HL-60 (cell line): ENCODE measurements at regions not wholly inside any gene's neighbourhood (a gene's known extent, or its start where the extent isn't known, plus 50 kb on each side); places are given as distances from the start of the nearest gene placed in this dataset.

Experiments used
- DNase-seq, 2 experiments: peaks; one replicate each; pipeline ENCODE4 v3.0.0-alpha.2; 2010 to 2020; ENCODE audit warnings: low read depth in 1 of 2, low spot score in 1 of 2
- H3K27ac ChIP-seq: fragments of 250-450 bp; sonication (Bioruptor Pico); replicated peaks from 2 replicates; pipeline ENCODE4 v1.5.1; 2020; ENCODE audit warnings: mild to moderate bottlenecking, moderate library complexity
- H3K27me3 ChIP-seq: fragments of 250-450 bp; sonication (Bioruptor Pico); 2 replicates; pipeline ENCODE4 v1.5.1; 2021; ENCODE audit warnings: mild to moderate bottlenecking, moderate library complexity; ENCODE audit not compliant: insufficient read depth, poor library complexity, severe bottlenecking
- H3K4me3 ChIP-seq: replicated peaks from 2 replicates; pipeline ENCODE4 v1.5.1; 2011; ENCODE audit warnings: mild to moderate bottlenecking, control low read depth, low read length; ENCODE audit not compliant: insufficient read depth
- GABPA ChIP-seq: IDR thresholded peaks from 2 replicates; pipeline ENCODE4 v1.6.1; 2012; ENCODE audit warnings: low read depth
- POLR2AphosphoS5 ChIP-seq: IDR thresholded peaks from 2 replicates; pipeline ENCODE4 v1.6.1; 2012; ENCODE audit warnings: low read depth
- SPI1 ChIP-seq: IDR thresholded peaks from 2 replicates; pipeline ENCODE4 v1.6.1; 2012; ENCODE audit warnings: low read depth, mild to moderate bottlenecking, borderline replicate concordance
- TF ChIP-seq, protein P1 (sequence below): IDR thresholded peaks from 2 replicates; pipeline ENCODE4 v1.6.1; 2012; ENCODE audit warnings: low read depth; ENCODE audit not compliant: insufficient replicate concordance
- TF ChIP-seq, protein P2 (sequence below): IDR thresholded peaks from one replicate; pipeline ENCODE4 v1.5.1; 2011; ENCODE audit warnings: low read length, control low read depth, inconsistent platforms; ENCODE audit not compliant: insufficient read depth

DNA sequence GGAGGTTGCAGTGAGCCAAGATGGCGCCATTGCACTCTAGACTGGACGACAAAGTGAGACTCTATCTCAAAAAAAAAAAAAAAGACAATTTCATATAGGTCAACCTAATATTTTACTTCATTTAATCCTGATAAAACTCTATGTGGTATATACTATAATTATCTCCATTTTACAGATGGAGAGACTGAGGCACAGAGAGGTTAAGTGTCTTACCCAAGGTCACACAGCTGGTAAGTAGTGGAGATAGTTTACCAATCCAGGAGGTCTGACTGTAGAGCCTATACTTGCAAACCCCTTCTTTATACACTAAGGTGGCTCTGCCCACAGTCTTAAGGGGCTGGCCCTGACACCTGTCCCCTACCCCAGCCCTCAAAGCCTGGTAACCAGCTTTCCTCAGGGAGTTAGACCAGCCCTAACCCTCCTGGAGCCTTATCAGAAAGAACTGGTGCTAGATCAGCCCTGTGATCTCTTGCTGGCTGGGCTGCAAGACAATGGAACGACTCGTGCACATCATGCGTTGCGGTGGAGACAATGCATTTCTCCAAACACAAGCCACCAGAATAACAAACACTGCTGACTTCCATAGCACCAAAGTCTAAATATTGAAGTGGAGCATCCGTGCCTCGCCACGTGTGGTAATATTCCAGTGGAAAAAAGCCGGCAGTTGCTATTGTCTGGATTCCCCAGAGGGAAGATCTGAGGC is 60.0 kb upstream of the SMAD3 start:
- Histone ChIP-seq H3K4me3 (no peak overlapping the region), H3K27ac (no peak overlapping the region), H3K27me3 (no peaks in the 10 kb centered on the region)
- DNase-seq: no peak
- TF ChIP-seq, protein P1, sequence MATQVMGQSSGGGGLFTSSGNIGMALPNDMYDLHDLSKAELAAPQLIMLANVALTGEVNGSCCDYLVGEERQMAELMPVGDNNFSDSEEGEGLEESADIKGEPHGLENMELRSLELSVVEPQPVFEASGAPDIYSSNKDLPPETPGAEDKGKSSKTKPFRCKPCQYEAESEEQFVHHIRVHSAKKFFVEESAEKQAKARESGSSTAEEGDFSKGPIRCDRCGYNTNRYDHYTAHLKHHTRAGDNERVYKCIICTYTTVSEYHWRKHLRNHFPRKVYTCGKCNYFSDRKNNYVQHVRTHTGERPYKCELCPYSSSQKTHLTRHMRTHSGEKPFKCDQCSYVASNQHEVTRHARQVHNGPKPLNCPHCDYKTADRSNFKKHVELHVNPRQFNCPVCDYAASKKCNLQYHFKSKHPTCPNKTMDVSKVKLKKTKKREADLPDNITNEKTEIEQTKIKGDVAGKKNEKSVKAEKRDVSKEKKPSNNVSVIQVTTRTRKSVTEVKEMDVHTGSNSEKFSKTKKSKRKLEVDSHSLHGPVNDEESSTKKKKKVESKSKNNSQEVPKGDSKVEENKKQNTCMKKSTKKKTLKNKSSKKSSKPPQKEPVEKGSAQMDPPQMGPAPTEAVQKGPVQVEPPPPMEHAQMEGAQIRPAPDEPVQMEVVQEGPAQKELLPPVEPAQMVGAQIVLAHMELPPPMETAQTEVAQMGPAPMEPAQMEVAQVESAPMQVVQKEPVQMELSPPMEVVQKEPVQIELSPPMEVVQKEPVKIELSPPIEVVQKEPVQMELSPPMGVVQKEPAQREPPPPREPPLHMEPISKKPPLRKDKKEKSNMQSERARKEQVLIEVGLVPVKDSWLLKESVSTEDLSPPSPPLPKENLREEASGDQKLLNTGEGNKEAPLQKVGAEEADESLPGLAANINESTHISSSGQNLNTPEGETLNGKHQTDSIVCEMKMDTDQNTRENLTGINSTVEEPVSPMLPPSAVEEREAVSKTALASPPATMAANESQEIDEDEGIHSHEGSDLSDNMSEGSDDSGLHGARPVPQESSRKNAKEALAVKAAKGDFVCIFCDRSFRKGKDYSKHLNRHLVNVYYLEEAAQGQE: no peak
- TF ChIP-seq, protein P2, sequence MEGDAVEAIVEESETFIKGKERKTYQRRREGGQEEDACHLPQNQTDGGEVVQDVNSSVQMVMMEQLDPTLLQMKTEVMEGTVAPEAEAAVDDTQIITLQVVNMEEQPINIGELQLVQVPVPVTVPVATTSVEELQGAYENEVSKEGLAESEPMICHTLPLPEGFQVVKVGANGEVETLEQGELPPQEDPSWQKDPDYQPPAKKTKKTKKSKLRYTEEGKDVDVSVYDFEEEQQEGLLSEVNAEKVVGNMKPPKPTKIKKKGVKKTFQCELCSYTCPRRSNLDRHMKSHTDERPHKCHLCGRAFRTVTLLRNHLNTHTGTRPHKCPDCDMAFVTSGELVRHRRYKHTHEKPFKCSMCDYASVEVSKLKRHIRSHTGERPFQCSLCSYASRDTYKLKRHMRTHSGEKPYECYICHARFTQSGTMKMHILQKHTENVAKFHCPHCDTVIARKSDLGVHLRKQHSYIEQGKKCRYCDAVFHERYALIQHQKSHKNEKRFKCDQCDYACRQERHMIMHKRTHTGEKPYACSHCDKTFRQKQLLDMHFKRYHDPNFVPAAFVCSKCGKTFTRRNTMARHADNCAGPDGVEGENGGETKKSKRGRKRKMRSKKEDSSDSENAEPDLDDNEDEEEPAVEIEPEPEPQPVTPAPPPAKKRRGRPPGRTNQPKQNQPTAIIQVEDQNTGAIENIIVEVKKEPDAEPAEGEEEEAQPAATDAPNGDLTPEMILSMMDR: no peak
- TF ChIP-seq SPI1 (no peak), GABPA (no peak), POLR2AphosphoS5 (no peak)

DNA sequence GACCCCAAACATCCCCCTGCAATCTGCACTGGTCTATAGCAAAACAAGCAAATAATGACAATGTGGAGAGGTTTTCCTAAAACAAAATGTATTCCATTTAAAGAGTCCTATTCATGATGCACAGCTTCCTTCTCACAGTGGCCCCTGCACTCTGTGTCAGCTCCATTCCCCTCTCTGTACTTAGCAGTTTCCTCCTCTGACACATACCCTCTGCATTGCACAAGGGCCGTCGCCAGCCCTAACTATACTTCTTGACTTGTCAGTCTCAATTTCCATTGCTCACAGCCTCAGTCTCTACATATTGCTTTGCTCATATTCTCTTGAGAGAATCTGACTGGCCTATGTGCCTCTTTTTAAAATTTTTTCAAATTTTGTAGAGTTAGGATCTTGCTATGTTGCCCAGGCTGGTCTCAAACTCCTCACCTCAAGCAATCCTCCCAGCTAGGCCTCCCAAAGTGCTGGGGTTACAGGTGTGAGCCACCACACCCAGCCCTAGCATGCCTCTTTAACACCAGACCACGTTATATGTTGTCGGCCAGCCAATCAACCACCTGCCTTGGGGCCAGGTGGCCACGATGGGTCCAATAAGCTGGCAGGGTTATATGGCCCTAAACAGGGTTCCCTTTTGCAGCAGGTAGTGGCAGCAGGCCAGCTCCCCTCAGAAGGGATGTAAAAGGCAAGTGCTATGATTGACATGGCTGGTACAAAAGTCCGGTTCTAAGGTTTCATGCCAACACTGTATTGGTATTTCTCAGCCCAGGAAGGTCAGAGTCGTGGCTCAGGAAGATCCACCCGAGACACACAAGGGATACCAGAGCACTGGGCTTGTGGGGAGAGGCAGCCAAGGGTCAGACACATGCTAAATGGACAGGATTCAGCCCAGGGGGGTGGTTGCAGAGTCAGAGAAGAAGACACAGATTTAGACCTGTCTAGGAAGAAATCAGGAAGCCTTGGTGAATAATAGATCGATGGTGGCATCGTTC is 59.0 kb upstream of the SMAD3 start:
- H3K4me3 ChIP-seq: no peak overlapping the region
- H3K27ac ChIP-seq: no peak overlapping the region
- TF ChIP-seq POLR2AphosphoS5 (no peak), GABPA (no peak)
- TF ChIP-seq, protein P1: no peak
- TF ChIP-seq, protein P2: no peak
- H3K27me3 ChIP-seq: no peaks in the 10 kb centered on the region
- DNase-seq: peak in 1 of 2 experiments; percentile 41

DNA sequence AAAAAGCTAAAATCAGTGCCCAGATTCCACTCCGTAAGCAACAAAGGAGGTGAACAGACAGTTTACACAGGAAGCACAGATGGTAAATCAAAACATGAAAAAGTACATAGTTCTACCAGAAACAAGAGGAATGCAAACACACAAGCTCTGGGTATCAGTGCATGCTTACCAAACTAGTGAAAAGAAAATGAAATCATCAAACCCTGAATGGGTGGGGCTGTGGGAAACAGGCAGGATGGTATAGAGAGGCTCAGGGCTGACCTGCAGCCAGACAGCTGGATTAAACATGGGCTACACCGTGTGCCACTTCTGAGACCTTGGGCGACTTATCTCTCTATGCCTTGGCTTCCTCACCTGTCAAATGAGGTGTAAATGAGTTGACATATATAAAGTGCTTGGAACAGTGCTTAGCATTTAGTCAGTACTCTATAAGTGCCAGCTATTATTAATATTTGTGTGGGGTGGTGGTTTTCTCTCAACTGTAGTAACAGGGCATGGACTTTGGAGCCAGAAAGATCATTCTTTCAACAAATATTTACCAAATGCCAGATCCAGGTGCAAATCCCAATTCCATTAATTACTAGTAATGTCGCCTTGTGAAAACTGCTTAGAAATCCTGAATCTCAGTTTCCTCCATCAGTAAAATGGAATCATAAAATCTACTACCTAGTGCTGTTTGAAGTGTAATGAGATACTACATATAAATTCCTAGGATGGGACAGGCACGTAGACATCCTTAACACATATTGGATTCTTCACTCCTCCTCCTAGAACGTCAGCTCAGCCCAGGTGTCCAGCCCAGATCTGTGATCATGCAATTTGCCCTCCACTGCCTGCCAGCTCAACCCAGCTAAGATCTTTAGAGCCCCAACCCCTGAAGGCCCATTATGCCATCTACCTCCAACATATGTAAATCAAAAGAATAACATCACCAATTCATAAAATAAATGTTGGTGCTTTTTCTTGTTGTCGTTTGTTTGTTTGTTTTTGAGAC is 55.5 kb upstream of the SMAD3 start:
- no peak for DNase-seq
- TF ChIP-seq, protein P1: no peak
- TF ChIP-seq GABPA (no peak), POLR2AphosphoS5 (no peak), SPI1 (no peak)
- TF ChIP-seq, protein P2: no peak
- no peaks in the 10 kb centered on the region for H3K27me3 ChIP-seq
- no peak overlapping the region for H3K4me3 ChIP-seq
- H3K27ac ChIP-seq: no peak overlapping the region
